ENCODE measurements at regions not wholly inside any gene's neighbourhood (a gene's known extent, or its start where the extent isn't known, plus 50 kb on each side); places are given as distances from the start of the nearest gene placed in this dataset.

GRCh38 chr5:125592856-125593255 is 830.4 kb upstream of the GRAMD2B start:
- Mint-ChIP-seq H3K27ac (no peak overlapping the region), H3K27me3 (no peaks in the 10 kb centered on the region), H3K4me3 (no peak overlapping the region), H3K36me3 (ENCODE audit: low read depth) (no peaks in the 10 kb centered on the region), H3K4me1 (ENCODE audit: low read depth) (no peaks in the 10 kb centered on the region), H3K9me3 (peaks cover 8% of the 10 kb centered on the region)
- DNase-seq = no peak
- H3K4me3 ChIP-seq (ENCODE audit: low read length) = no peak overlapping the region
- ChIA-PET POLR2A (no interaction called here), CTCF (no interaction called here)
- intact Hi-C loops (cut with DNase I, micrococcal nuclease) = no loop called here
- H3K36me3 ChIP-seq (ENCODE audit: insufficient read depth, low read length) = no peaks in the 10 kb centered on the region
- no peaks in the 10 kb centered on the region for H3K27me3 ChIP-seq (ENCODE audit: control insufficient read depth in 1 of 2, insufficient read depth in 2 of 2, low read length in 2 of 2)
- H3K27ac ChIP-seq (ENCODE audit: low read depth in 1 of 2, low read length in 2 of 2) = no peak overlapping the region
- no peaks in the 10 kb centered on the region for H3K4me1 ChIP-seq (ENCODE audit: insufficient read depth, low read length)
- ATAC-seq (ENCODE audit: poor library complexity) = no peak
- no peak for TF ChIP-seq CTCF (IDR thresholded peaks at IDR 0.05)
- no peaks in the 10 kb centered on the region for H3K9me3 ChIP-seq (ENCODE audit: control insufficient read depth in 1 of 2, insufficient read depth in 1 of 2, low read length in 2 of 2)

- no peaks in the 10 kb centered on the region for H3K27me3 ChIP-seq (ENCODE audit: control insufficient read depth in 1 of 2, insufficient read depth in 2 of 2, low read length in 2 of 2)
- DNase-seq (no peak), ATAC-seq (ENCODE audit: poor library complexity) (no peak)
- TF ChIP-seq CTCF (IDR thresholded peaks at IDR 0.05) = no peak
- H3K9me3 ChIP-seq (ENCODE audit: control insufficient read depth in 1 of 2, insufficient read depth in 1 of 2, low read length in 2 of 2) = no peaks in the 10 kb centered on the region
- H3K4me3 ChIP-seq (ENCODE audit: low read length) = no peak overlapping the region
- ChIA-PET CTCF (no interaction called here), POLR2A (no interaction called here)
- H3K4me1 Mint-ChIP-seq (ENCODE audit: low read depth) = no peaks in the 10 kb centered on the region
- no peak overlapping the region for H3K27ac ChIP-seq (ENCODE audit: low read depth in 1 of 2, low read length in 2 of 2)
- no peaks in the 10 kb centered on the region for H3K27me3 Mint-ChIP-seq
- no peak overlapping the region for H3K27ac Mint-ChIP-seq
- H3K4me3 Mint-ChIP-seq = no peak overlapping the region
- peaks cover 8% of the 10 kb centered on the region for H3K9me3 Mint-ChIP-seq
- no peaks in the 10 kb centered on the region for H3K36me3 Mint-ChIP-seq (ENCODE audit: low read depth)
- H3K36me3 ChIP-seq (ENCODE audit: insufficient read depth, low read length) = no peaks in the 10 kb centered on the region
- H3K4me1 ChIP-seq (ENCODE audit: insufficient read depth, low read length) = no peaks in the 10 kb centered on the region
- intact Hi-C loops (cut with DNase I, micrococcal nuclease) = no loop called here
Measured at GRCh38 chr5:125595095-125595494, 828.1 kb upstream of the GRAMD2B start.

GRCh38 chr5:125595845-125596244 is 827.4 kb upstream of the GRAMD2B start:
- no peak overlapping the region for H3K4me3 Mint-ChIP-seq
- no peak overlapping the region for H3K27ac Mint-ChIP-seq
- ATAC-seq (ENCODE audit: poor library complexity) (no peak), DNase-seq (no peak)
- ChIA-PET CTCF (no interaction called here), POLR2A (no interaction called here)
- H3K4me1 Mint-ChIP-seq (ENCODE audit: low read depth) = no peaks in the 10 kb centered on the region
- H3K9me3 ChIP-seq (ENCODE audit: control insufficient read depth in 1 of 2, insufficient read depth in 1 of 2, low read length in 2 of 2) = no peaks in the 10 kb centered on the region
- H3K4me1 ChIP-seq (ENCODE audit: insufficient read depth, low read length) = no peaks in the 10 kb centered on the region
- no peak overlapping the region for H3K27ac ChIP-seq (ENCODE audit: low read depth in 1 of 2, low read length in 2 of 2)
- no peaks in the 10 kb centered on the region for H3K27me3 ChIP-seq (ENCODE audit: control insufficient read depth in 1 of 2, insufficient read depth in 2 of 2, low read length in 2 of 2)
- no peaks in the 10 kb centered on the region for H3K36me3 Mint-ChIP-seq (ENCODE audit: low read depth)
- H3K36me3 ChIP-seq (ENCODE audit: insufficient read depth, low read length) = no peaks in the 10 kb centered on the region
- intact Hi-C loops (cut with DNase I, micrococcal nuclease) = no loop called here
- H3K27me3 Mint-ChIP-seq = no peaks in the 10 kb centered on the region
- TF ChIP-seq CTCF (IDR thresholded peaks at IDR 0.05) = no peak
- H3K9me3 Mint-ChIP-seq = peaks cover 3% of the 10 kb centered on the region
- H3K4me3 ChIP-seq (ENCODE audit: low read length) = no peak overlapping the region

Measured in CD4-positive, alpha-beta T cell (primary cell).